Breast epithelium (tissue), 4 donors: ENCODE measurements at regions not wholly inside any gene's neighbourhood (a gene's known extent, or its start where the extent isn't known, plus 50 kb on each side); places are given as distances from the start of the nearest gene placed in this dataset.

ENCODE experiments used
- DNase-seq, 2 donors: peaks; one replicate each; pipeline ENCODE4 v3.0.0-alpha.2; 2019; ENCODE audit warnings: low spot score in 2 of 2
- H3K27ac ChIP-seq, 2 donors: fragments of 200-600 bp; sonication (generic) in 1 of 2; one replicate each; pipeline ENCODE4 v1.5.1; 2016 to 2019; ENCODE audit warnings: mild to moderate bottlenecking in 1 of 2
- H3K27me3 ChIP-seq, 2 donors: fragments of 200-600 bp; sonication (generic) in 1 of 2; one replicate each; pipeline versions ENCODE4 v1.5.1 to v1.6.0; 2017 to 2019; ENCODE audit warnings: control low read depth in 1 of 2, mild to moderate bottlenecking in 1 of 2
- H3K36me3 ChIP-seq: fragments of 200-600 bp; one replicate; pipeline ENCODE4 v1.5.1; 2019
- H3K4me1 ChIP-seq, 2 donors: fragments of 200-600 bp; sonication (generic); one replicate each; pipeline ENCODE4 v1.5.1; 2016 to 2019; ENCODE audit warnings: control low read depth in 1 of 2
- H3K4me3 ChIP-seq, 3 donors: fragments of 200-600 bp; sonication (generic); 1 replicate in 2 of 3; 2 replicates in 1 of 3; pipeline ENCODE4 v1.5.1; 2016 to 2019; ENCODE audit warnings: mild to moderate bottlenecking in 3 of 3, moderate library complexity in 2 of 3
- H3K9me3 ChIP-seq, 2 donors: fragments of 200-600 bp; sonication (generic) in 1 of 2; one replicate each; pipeline ENCODE4 v1.5.1; 2016 to 2019; ENCODE audit warnings: control low read depth in 1 of 2
- CTCF ChIP-seq, 3 donors: fragments of 450-650 bp; IDR thresholded peaks; one replicate each; pipeline ENCODE4 v1.5.1; 2016 to 2017; ENCODE audit warnings: antibody characterized with exemption in 3 of 3, mild to moderate bottlenecking in 3 of 3, moderate library complexity in 3 of 3
- POLR2A ChIP-seq: fragments of 450-650 bp; IDR thresholded peaks from one replicate; pipeline ENCODE4 v1.6.1; 2016; ENCODE audit warnings: antibody characterized with exemption, mild to moderate bottlenecking, moderate library complexity
- POLR2AphosphoS5 ChIP-seq, 3 donors: sonication (generic); formaldehyde crosslinking; IDR thresholded peaks; one replicate each; pipeline ENCODE4 v1.6.1; 2017; ENCODE audit warnings: antibody characterized with exemption in 3 of 3
- intact Hi-C: fragments of 100-400 bp; cut with DNase I; formaldehyde crosslinking; loops from one replicate; pipeline ENCODE4 v1.15.1; 2023; ENCODE audit warnings: low total_unique reads

GRCh38 chr6:67886840-67887292, 748.2 kb upstream of the ADGRB3 start:
- peaks cover 0 to 9% of the 10 kb centered on the region in 2 donors for H3K9me3 ChIP-seq
- H3K27me3 ChIP-seq = no peaks in the 10 kb centered on the region
- DNase-seq = no peak
- no peaks in the 10 kb centered on the region for H3K36me3 ChIP-seq
- no peak for TF ChIP-seq CTCF (IDR thresholded peaks at IDR 0.05)
- TF ChIP-seq POLR2A = no peak
- no peak for TF ChIP-seq POLR2AphosphoS5 (IDR thresholded peaks at IDR 0.05)
- intact Hi-C loops = no loop called here
- no peak overlapping the region for H3K27ac ChIP-seq
- H3K4me3 ChIP-seq = no peak overlapping the region
- no peaks in the 10 kb centered on the region for H3K4me1 ChIP-seq

- Histone ChIP-seq H3K27ac (no peak overlapping the region), H3K36me3 (no peaks in the 10 kb centered on the region), H3K4me3 (no peak overlapping the region), H3K27me3 (no peaks in the 10 kb centered on the region), H3K9me3 (peaks cover 0 to 9% of the 10 kb centered on the region in 2 donors), H3K4me1 (no peaks in the 10 kb centered on the region)
- intact Hi-C loops = no loop called here
- no peak for DNase-seq
- TF ChIP-seq CTCF (IDR thresholded peaks at IDR 0.05) (no peak), POLR2AphosphoS5 (IDR thresholded peaks at IDR 0.05) (no peak), POLR2A (no peak)
These were observed 748.9 kb upstream of the ADGRB3 start for GRCh38 chr6:67886036-67886707.

- intact Hi-C loops = no loop called here
- TF ChIP-seq POLR2A (no peak), POLR2AphosphoS5 (IDR thresholded peaks at IDR 0.05) (no peak), CTCF (IDR thresholded peaks at IDR 0.05) (no peak)
- Histone ChIP-seq H3K36me3 (no peaks in the 10 kb centered on the region), H3K9me3 (peaks cover 0 to 9% of the 10 kb centered on the region in 2 donors), H3K27me3 (no peaks in the 10 kb centered on the region), H3K4me3 (no peak overlapping the region), H3K4me1 (no peaks in the 10 kb centered on the region), H3K27ac (no peak overlapping the region)
- no peak for DNase-seq
These were observed 749.7 kb upstream of the ADGRB3 start for GRCh38 chr6:67885081-67886033.

GRCh38 chr6:67884442-67884841, 750.6 kb upstream of the ADGRB3 start:
- intact Hi-C loops = no loop called here
- no peaks in the 10 kb centered on the region for H3K4me1 ChIP-seq
- H3K27me3 ChIP-seq = no peaks in the 10 kb centered on the region
- H3K9me3 ChIP-seq = peaks cover 0 to 9% of the 10 kb centered on the region in 2 donors
- no peak for TF ChIP-seq POLR2A
- TF ChIP-seq CTCF (IDR thresholded peaks at IDR 0.05) = no peak
- no peak for TF ChIP-seq POLR2AphosphoS5 (IDR thresholded peaks at IDR 0.05)
- H3K4me3 ChIP-seq = no peak overlapping the region
- no peak for DNase-seq
- no peaks in the 10 kb centered on the region for H3K36me3 ChIP-seq
- no peak overlapping the region for H3K27ac ChIP-seq
